SK-N-MC (cell line): ENCODE measurements at regions not wholly inside any gene's neighbourhood (a gene's known extent, or its start where the extent isn't known, plus 50 kb on each side); places are given as distances from the start of the nearest gene placed in this dataset.
A peak's percentile ranks its signal among the peaks of the same experiment; 100 is the strongest.

ENCODE experiments used
- DNase-seq: peaks from one replicate; pipeline ENCODE4 v3.0.0-alpha.2; 2011; ENCODE audit warnings: low read depth, low spot score
- H3K27ac ChIP-seq: fragments of 200-600 bp; sonication (generic); 2 replicates; pipeline ENCODE4 v1.5.1; 2016; ENCODE audit warnings: mixed run types
- H3K36me3 ChIP-seq: fragments of 200-600 bp; sonication (generic); 2 replicates; pipeline ENCODE4 v1.6.1; 2017; ENCODE audit warnings: antibody characterized with exemption, low read length, mixed read lengths; ENCODE audit not compliant: insufficient read depth
- H3K4me3 ChIP-seq: fragments of 200-600 bp; sonication (generic); 2 replicates; pipeline ENCODE4 v1.5.1; 2016
- H3K9ac ChIP-seq: fragments of 200-600 bp; sonication (generic); 2 replicates; pipeline ENCODE4 v1.8.0; 2017; ENCODE audit warnings: mixed run types, mixed read lengths; ENCODE audit not compliant: insufficient read length
- H3K9me3 ChIP-seq: fragments of 200-600 bp; sonication (generic); 2 replicates; pipeline ENCODE4 v1.6.1; 2017; ENCODE audit warnings: low read depth, mild to moderate bottlenecking, antibody characterized with exemption, low read length, moderate library complexity, mixed read lengths
- EZH2 ChIP-seq: fragments of 200-600 bp; sonication (generic); IDR thresholded peaks from one replicate; pipeline ENCODE4 v1.6.1; 2017; ENCODE audit warnings: antibody characterized with exemption
- FOXP2 ChIP-seq: optimal IDR thresholded peaks from 2 replicates; pipeline ENCODE3; 2011; ENCODE audit warnings: mild to moderate bottlenecking, moderate library complexity; ENCODE audit not compliant: insufficient read depth; ENCODE audit errors: extremely low read length, control extremely low read depth
- POLR2AphosphoS5 ChIP-seq: IDR thresholded peaks from 2 replicates; pipeline ENCODE4 v1.6.1; 2012; ENCODE audit warnings: mild to moderate bottlenecking, low read depth, low read length, borderline replicate concordance

DNA sequence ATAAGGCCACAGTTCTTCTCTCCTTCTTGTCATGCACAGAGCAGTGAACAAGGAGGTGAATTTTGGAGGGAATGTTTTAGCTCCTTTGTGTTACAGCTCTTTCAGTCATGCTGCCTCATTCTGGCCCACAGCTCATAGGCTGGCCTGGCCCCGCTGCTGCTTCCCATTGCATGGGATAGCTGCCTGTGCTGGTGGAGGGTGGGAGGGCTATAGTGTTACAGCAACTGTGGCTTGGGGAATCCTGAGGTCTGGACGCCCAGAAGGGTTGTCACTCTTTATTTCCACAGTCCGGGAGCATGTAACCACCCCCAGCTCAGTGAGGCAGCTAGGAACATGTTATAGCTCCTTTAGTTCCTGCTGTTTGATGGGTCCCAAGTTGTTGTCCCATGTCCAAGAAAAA lies 210.3 kb downstream of the AMY1C start:
- TF ChIP-seq POLR2AphosphoS5: no peak
- TF ChIP-seq FOXP2: no peak
- no peak for TF ChIP-seq EZH2
- Histone ChIP-seq H3K4me3 (no peak overlapping the region), H3K27ac (no peak overlapping the region), H3K9me3 (no peaks in the 10 kb centered on the region), H3K36me3 (no peaks in the 10 kb centered on the region), H3K9ac (no peak overlapping the region)
- no peak for DNase-seq

DNA sequence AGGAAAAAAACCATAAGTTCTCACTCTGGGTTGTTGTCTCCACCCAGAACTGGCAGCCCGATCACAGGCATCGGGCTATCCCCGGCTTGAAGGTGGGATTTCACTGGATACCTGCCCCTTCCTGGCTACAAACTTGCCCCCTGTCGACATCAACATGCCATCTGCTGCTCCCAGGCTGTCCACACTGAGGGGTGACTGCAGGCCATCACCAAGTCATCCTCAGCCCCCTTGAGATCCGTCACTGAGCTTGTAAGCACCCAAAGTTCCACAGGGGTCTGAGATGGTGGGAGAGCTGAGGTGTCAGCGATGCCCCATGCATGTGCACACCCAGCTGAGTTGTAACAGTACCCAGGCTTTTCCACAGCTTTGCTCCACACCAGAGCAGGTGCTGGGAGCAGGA lies 211.0 kb downstream of the AMY1C start:
- H3K36me3 ChIP-seq: no peaks in the 10 kb centered on the region

DNA sequence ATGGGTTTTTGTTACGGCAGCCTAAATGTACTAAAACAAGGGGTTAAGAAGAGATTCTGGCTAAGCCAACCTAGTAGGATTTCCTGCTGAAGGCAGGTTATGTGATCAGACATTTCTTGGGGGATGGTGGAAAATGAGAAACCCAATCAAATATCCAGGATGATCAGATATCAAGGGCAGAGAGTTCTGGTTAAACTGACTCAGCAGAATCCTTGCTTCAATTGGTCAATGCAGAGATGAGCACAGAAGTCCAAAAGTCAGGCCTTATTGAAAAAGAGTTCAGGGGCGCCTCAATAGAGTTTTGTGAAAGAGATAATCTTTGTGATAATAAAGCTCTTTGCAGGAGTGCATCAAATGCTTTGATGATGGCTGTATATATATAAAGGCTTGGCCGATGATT lies 237.1 kb downstream of the AMY1C start:
- Histone ChIP-seq H3K27ac (no peak overlapping the region), H3K36me3 (no peaks in the 10 kb centered on the region), H3K9ac (no peak overlapping the region), H3K4me3 (no peak overlapping the region), H3K9me3 (no peaks in the 10 kb centered on the region)
- TF ChIP-seq EZH2 (no peak), POLR2AphosphoS5 (no peak), FOXP2 (no peak)
- DNase-seq: no peak

More for the DNA sequence above, 211.0 kb downstream of the AMY1C start:
- DNase-seq: no peak
- TF ChIP-seq POLR2AphosphoS5: no peak
- TF ChIP-seq EZH2: no peak
- no peak for TF ChIP-seq FOXP2
- H3K27ac ChIP-seq: no peak overlapping the region
- no peaks in the 10 kb centered on the region for H3K9me3 ChIP-seq
- H3K9ac ChIP-seq: no peak overlapping the region
- no peak overlapping the region for H3K4me3 ChIP-seq

DNA sequence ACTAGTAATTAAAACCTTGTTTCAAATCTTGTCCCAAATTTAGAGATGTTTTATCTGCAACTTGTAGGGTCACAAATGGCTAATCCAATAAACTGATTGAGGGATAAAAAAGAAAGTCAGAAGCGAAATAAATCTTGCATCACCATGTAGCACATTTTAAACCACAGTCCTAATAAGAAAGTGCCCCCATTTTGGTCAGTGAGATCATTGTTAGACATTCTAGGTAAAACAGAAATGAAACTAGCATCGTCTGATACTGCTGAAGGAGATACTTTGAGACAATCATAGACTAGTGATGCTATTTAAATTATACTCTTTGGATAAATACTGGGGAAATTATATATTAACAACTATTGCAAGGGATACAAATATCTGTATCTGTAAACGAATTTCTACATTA lies 247.9 kb downstream of the AMY1C start:
- Histone ChIP-seq H3K36me3 (no peaks in the 10 kb centered on the region), H3K27ac (no peak overlapping the region), H3K4me3 (no peak overlapping the region), H3K9me3 (no peaks in the 10 kb centered on the region), H3K9ac (no peak overlapping the region)
- TF ChIP-seq EZH2: no peak
- TF ChIP-seq FOXP2: no peak
- TF ChIP-seq POLR2AphosphoS5: no peak
- no peak for DNase-seq

DNA sequence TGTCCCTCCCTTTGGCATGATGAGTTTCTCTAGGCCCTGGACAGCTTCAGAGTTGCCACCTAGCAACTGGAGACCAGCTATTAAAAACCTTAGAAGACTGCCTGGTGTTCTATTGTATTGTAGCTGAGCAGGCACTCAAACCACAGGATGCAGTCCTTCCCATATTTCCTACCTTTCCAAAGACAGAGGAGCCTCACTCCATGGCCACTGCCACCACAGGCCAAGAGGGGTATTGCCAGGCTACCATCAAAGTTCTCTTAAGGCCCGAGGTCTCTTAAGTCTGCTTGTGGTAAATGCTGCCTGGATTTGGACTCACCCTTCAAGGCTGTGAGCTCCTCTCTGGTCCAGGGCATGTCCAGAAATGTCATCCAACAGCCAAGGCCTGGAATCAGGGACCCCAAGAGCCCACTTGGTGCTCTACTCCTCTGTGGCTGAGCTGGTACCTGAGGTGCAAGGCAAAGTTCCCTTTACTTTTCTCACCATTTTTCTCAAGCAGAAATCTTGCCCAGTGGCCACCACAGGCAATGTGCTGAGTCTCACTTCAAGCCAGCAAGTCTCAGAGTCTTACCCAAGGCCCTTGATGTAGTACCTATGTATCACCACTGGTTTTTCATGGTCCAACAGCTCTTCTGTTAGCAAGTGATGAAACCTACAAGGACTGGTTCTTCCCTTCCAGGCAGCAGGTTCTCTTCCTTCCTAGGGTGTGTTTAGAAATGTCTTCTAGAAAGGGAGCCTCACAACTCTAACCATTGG lies 269.4 kb downstream of the AMY1C start:
- no peak for DNase-seq
- no peak overlapping the region for H3K4me3 ChIP-seq
- TF ChIP-seq EZH2 (no peak), FOXP2 (no peak), POLR2AphosphoS5 (no peak)
- no peaks in the 10 kb centered on the region for H3K36me3 ChIP-seq
- H3K9me3 ChIP-seq: no peaks in the 10 kb centered on the region
- H3K9ac ChIP-seq: no peak overlapping the region
- no peak overlapping the region for H3K27ac ChIP-seq

DNA sequence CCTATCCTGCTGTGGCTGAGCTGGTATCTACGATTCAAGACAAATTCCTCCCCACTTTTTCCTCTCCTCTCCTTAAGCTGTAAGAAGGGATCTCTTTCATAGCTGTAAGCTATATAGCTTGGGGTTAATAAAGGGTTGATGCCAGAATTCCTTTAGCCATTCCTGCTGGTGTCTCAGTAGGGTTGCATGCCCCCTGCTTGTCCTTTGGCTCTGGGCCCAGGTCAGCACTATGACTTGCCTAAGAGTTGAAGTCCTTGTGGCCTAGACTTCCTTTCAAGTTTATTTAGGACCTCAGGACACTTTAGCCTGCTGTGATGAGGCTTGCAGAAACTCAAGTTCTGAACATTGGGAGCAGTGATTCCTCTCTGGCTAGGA lies 270.0 kb downstream of the AMY1C start:
- H3K4me3 ChIP-seq: no peak overlapping the region
- no peaks in the 10 kb centered on the region for H3K36me3 ChIP-seq
- DNase-seq: no peak
- no peaks in the 10 kb centered on the region for H3K9me3 ChIP-seq
- H3K9ac ChIP-seq: no peak overlapping the region
- TF ChIP-seq POLR2AphosphoS5: no peak
- H3K27ac ChIP-seq: no peak overlapping the region

DNA sequence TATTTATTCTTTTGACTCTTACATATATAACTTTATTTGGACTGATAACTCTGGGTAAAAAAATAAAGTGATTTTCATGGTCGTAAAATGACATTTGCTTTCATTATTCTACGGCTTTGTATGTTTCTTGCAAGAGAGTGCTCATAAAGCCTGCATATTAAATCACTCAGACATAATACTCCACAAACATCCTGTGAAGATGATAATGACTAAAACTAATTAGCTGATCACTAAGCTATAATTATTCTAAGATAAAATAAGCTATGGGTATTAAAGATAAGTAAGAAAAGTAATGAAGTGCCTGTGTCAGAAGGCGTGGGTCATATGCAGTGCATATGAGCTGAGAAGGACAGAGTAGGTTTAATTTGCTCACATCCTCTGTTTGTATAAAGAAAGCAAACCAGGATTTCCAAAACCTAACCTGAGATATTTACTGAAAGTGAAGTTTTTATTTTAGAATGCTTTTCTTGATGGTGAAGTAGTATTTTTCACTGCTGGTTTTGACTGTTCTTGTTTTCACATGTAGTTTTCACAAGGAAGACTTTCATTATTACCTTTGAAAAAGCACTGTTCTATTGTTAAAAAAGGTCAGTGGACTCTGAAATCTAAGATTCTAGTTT lies 278.8 kb downstream of the AMY1C start:
- H3K9me3 ChIP-seq: no peaks in the 10 kb centered on the region
- TF ChIP-seq POLR2AphosphoS5 (no peak), EZH2 (no peak), FOXP2 (no peak)
- no peaks in the 10 kb centered on the region for H3K36me3 ChIP-seq
- H3K4me3 ChIP-seq: peak overlapping the region; percentile 47
- 0 out of 2 replicates have a peak overlapping the region, but pooled peaks have one; percentile 35 for H3K27ac ChIP-seq
- H3K9ac ChIP-seq: peak overlapping the region; percentile 25
- peak; percentile 18 for DNase-seq

DNA sequence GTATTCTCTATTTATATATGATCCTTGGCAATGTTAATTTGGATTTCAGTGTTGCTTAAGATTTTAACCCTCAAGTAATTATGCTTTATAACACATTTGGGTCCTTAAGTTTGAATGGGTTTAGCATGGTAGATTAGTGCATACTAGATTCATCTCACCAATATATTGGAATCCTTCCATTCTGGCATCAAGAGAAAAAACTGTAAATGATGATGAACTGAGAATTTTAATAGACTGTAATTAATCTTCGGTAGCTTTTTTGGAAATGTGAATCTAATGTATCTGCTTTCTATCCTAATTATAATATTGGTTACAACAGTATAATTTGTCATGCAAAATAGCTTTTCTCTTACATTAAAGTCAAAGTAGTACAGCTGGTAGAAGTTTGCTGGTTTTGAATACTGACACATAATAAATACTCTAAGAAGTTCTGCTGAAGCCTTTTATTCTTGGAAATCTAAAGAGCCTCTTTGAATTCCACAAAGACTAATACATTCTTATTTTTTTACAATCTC lies 279.8 kb downstream of the AMY1C start:
- no peak for DNase-seq
- H3K27ac ChIP-seq: no peak overlapping the region

More for the DNA sequence above, 279.8 kb downstream of the AMY1C start:
- H3K9me3 ChIP-seq: no peaks in the 10 kb centered on the region
- TF ChIP-seq EZH2: no peak
- TF ChIP-seq POLR2AphosphoS5: no peak
- no peak for TF ChIP-seq FOXP2
- H3K36me3 ChIP-seq: no peaks in the 10 kb centered on the region
- H3K4me3 ChIP-seq: no peak overlapping the region
- no peak overlapping the region for H3K9ac ChIP-seq
